IMR-90 (cell line): ENCODE measurements at regions not wholly inside any gene's neighbourhood (a gene's known extent, or its start where the extent isn't known, plus 50 kb on each side); places are given as distances from the start of the nearest gene placed in this dataset.

ENCODE experiments used
- ATAC-seq: fragments of 200-7000 bp; cut with Tn5 transposase; 2 replicates; pipeline ENCODE4 v1.9.1; 2020; ENCODE audit warnings: low read depth, mild to moderate bottlenecking, moderate library complexity
- BruUV-seq: library from RNA; stranded (reverse); fragments of 400-500 nt; replicated peaks from 2 replicates; lab custom pipeline; 2021; lab: Mats Ljungman, UMichigan
- CTCF ChIA-PET: fragments of 300-600 bp; formaldehyde crosslinking; extraction: SDS; loops from one replicate; lab custom pipeline; 2021; ENCODE audit warnings: antibody characterized with exemption; lab: Yijun Ruan, JAX
- POLR2A ChIA-PET: fragments of 300-600 bp; sonication (Branson Sonifier 250); formaldehyde crosslinking; loops from one replicate; lab custom pipeline; 2022; ENCODE audit warnings: antibody characterized with exemption; ENCODE audit not compliant: unreplicated experiment; lab: Charles Lee
- DNase-seq: peaks from one replicate; pipeline ENCODE4 v3.0.0; 2013
- H2AFZ ChIP-seq: replicated peaks from 2 replicates; pipeline ENCODE3; 2013; ENCODE audit warnings: low read length, mild to moderate bottlenecking; ENCODE audit not compliant: poor library complexity
- H2AK5ac ChIP-seq: 2 replicates; pipeline ENCODE4 v1.6.1; 2013; ENCODE audit warnings: low read depth, low read length, inconsistent platforms
- H2AK9ac ChIP-seq: replicated peaks from 2 replicates; pipeline ENCODE3; 2013; ENCODE audit warnings: mild to moderate bottlenecking, low read depth, low read length, moderate library complexity; ENCODE audit not compliant: poor library complexity
- H2BK120ac ChIP-seq: 2 replicates; pipeline ENCODE4 v1.6.1; 2013; ENCODE audit warnings: low read depth, low read length, inconsistent platforms
- H2BK15ac ChIP-seq: 3 replicates; pipeline ENCODE4 v1.6.1; 2013; ENCODE audit warnings: low read depth, low read length, inconsistent platforms
- H2BK20ac ChIP-seq: 2 replicates; pipeline ENCODE4 v1.6.1; 2013; ENCODE audit warnings: low read depth, mild to moderate bottlenecking, inconsistent platforms, low read length, moderate library complexity
- H2BK5ac ChIP-seq: 2 replicates; pipeline ENCODE4 v1.6.1; 2013; ENCODE audit warnings: mild to moderate bottlenecking, low read depth, low read length, inconsistent platforms; ENCODE audit not compliant: poor library complexity, severe bottlenecking
- H3K14ac ChIP-seq: replicated peaks from 2 replicates; pipeline ENCODE4 v1.6.1; 2013; ENCODE audit warnings: low read depth, low read length, inconsistent platforms
- H3K18ac ChIP-seq: 2 replicates; pipeline ENCODE4 v1.6.1; 2013; ENCODE audit warnings: low read depth, low read length, control low read depth
- H3K23ac ChIP-seq: 2 replicates; pipeline ENCODE4 v1.6.1; 2013; ENCODE audit warnings: low read depth, low read length, inconsistent platforms
- H3K27ac ChIP-seq: 2 replicates; pipeline ENCODE4 v1.5.1; 2013; ENCODE audit warnings: mild to moderate bottlenecking, control low read depth, low read length; ENCODE audit not compliant: insufficient read depth
- H3K27me3 ChIP-seq: 2 replicates; pipeline ENCODE4 v1.6.1; 2013; ENCODE audit warnings: low read length; ENCODE audit not compliant: control insufficient read depth, insufficient read depth
- H3K36me3 ChIP-seq: 2 replicates; pipeline ENCODE4 v1.6.1; 2013; ENCODE audit warnings: low read length, mixed read lengths; ENCODE audit not compliant: control insufficient read depth, insufficient read depth
- H3K4ac ChIP-seq: 2 replicates; pipeline ENCODE4 v1.6.1; 2013; ENCODE audit warnings: low read depth, low read length, inconsistent platforms
- H3K4me1 ChIP-seq: 2 replicates; pipeline ENCODE4 v1.6.1; 2013; ENCODE audit warnings: low read length, mixed read lengths; ENCODE audit not compliant: control insufficient read depth, insufficient read depth
- H3K4me2 ChIP-seq: 2 replicates; pipeline ENCODE4 v1.6.1; 2013; ENCODE audit warnings: low read depth, mild to moderate bottlenecking, control low read depth, low read length, moderate library complexity
- H3K4me3 ChIP-seq: 2 replicates; pipeline ENCODE4 v1.5.1; 2013; ENCODE audit warnings: low read depth, mild to moderate bottlenecking, control low read depth, low read length, moderate library complexity; ENCODE audit not compliant: insufficient read depth
- H3K56ac ChIP-seq: 2 replicates; pipeline ENCODE4 v1.6.1; 2013; ENCODE audit warnings: low read length, inconsistent platforms; ENCODE audit not compliant: insufficient read depth; ENCODE audit errors: extremely low read depth
- H3K79me1 ChIP-seq, 2 experiments: 2 replicates each; pipeline ENCODE4 v1.6.1; 2013; ENCODE audit warnings: low read length in 2 of 2, inconsistent platforms in 1 of 2, low read depth in 1 of 2
- H3K9ac ChIP-seq: 2 replicates; pipeline ENCODE4 v1.6.1; 2013; ENCODE audit warnings: low read depth, low read length, control low read depth
- H3K9me1 ChIP-seq: 2 replicates; pipeline ENCODE4 v1.6.1; 2013; ENCODE audit warnings: low read length, inconsistent platforms; ENCODE audit not compliant: insufficient read depth
- H3K9me3 ChIP-seq: 2 replicates; pipeline ENCODE4 v1.6.1; 2013; ENCODE audit warnings: low read length; ENCODE audit not compliant: control insufficient read depth, insufficient read depth
- H4K20me1 ChIP-seq: 2 replicates; pipeline ENCODE4 v1.6.1; 2013; ENCODE audit warnings: low read length, inconsistent platforms; ENCODE audit not compliant: insufficient read depth
- H4K5ac ChIP-seq: 2 replicates; pipeline ENCODE4 v1.6.1; 2013; ENCODE audit warnings: mild to moderate bottlenecking, low read depth, low read length, control low read depth
- H4K8ac ChIP-seq, 2 experiments: 2 replicates each; pipeline ENCODE4 v1.6.1; 2013; ENCODE audit warnings: low read depth in 2 of 2, low read length in 2 of 2, control low read depth in 1 of 2, inconsistent platforms in 1 of 2
- H4K91ac ChIP-seq: 2 replicates; pipeline ENCODE4 v1.6.1; 2013; ENCODE audit warnings: low read depth, low read length, inconsistent platforms; ENCODE audit not compliant: insufficient read depth
- ELK1 ChIP-seq: fragments of 150-350 bp; IDR thresholded peaks from 2 replicates; pipeline ENCODE4 v1.6.1; 2016; ENCODE audit warnings: low read depth, mild to moderate bottlenecking, low read length, moderate library complexity, borderline replicate concordance
- RCOR1 ChIP-seq: IDR thresholded peaks from 2 replicates; pipeline ENCODE4 v1.6.1; 2012; ENCODE audit warnings: mild to moderate bottlenecking, low read length, improper control_type of control experiment; ENCODE audit not compliant: insufficient replicate concordance
- USF2 ChIP-seq: fragments of 150-350 bp; IDR thresholded peaks from 2 replicates; pipeline ENCODE4 v1.6.1; 2017; ENCODE audit warnings: mild to moderate bottlenecking, antibody characterized with exemption, low read length, low read depth
- WGBS, 2 experiments: methylation state at CpG; one replicate each; pipeline versions ENCODE4 v1.1.5 to v1.1.7; 2013; ENCODE audit warnings: missing lambda C conversion rate in 2 of 2; ENCODE audit not compliant: insufficient read length in 1 of 2; ENCODE audit errors: extremely low coverage in 2 of 2; 5-methylcytosine and 5-hydroxymethylcytosine counted together
- dilution Hi-C: fragments of 300-500 bp; cut with HindIII; formaldehyde crosslinking; loops from one replicate; pipeline ENCODE4 v1.14.3; 2018; ENCODE audit warnings: low sequenced_read_pairs; ENCODE audit not compliant: unreplicated experiment
- in situ Hi-C: fragments of 300-500 bp; cut with MboI; formaldehyde crosslinking; loops from 3 replicates; pipeline ENCODE4 v1.14.3; 2019; ENCODE audit warnings: low sequenced_read_pairs, inconsistent platforms, mixed read lengths
- intact Hi-C: fragments of 100-400 bp; cut with micrococcal nuclease; formaldehyde crosslinking; loops from 2 replicates; pipeline ENCODE4 v1.10.0; 2022

- no CpG with 5 or more reads among the region's 2 CpGs for WGBS, 2 experiments
- Histone ChIP-seq H2AK5ac (no peak overlapping the region), H3K9me1 (no peaks in the 10 kb centered on the region), H3K18ac (no peak overlapping the region), H2BK20ac (no peak overlapping the region), H2BK5ac (no peak overlapping the region), H4K20me1 (no peaks in the 10 kb centered on the region), H3K4me2 (no peak overlapping the region), H2AFZ (no peak overlapping the region), H3K4me3 (no peak overlapping the region), H3K56ac (no peak overlapping the region), H3K36me3 (no peaks in the 10 kb centered on the region), H3K9me3 (no peaks in the 10 kb centered on the region), H2BK15ac (no peak overlapping the region), H3K23ac (no peak overlapping the region), H3K27ac (no peak overlapping the region), H3K4me1 (no peaks in the 10 kb centered on the region), H4K8ac (no peak overlapping the region), H3K14ac (no peak overlapping the region), H4K5ac (no peak overlapping the region), H3K27me3 (no peaks in the 10 kb centered on the region), H3K4ac (no peak overlapping the region), H2AK9ac (no peak overlapping the region), H3K9ac (no peak overlapping the region), H4K91ac (no peak overlapping the region), H2BK120ac (no peak overlapping the region), H3K79me1 (no peaks in the 10 kb centered on the region)
- intact Hi-C loops (no loop called here), in situ Hi-C loops (no loop called here), dilution Hi-C loops (no loop called here)
- CTCF ChIA-PET = no interaction called here
- DNase-seq (no peak), ATAC-seq (no peak)
- POLR2A ChIA-PET = interaction anchor here (0.8 kb wide), 1 partner anchor 627 kb away, joined by 3 read pairs; no protein-coding TSS in a partner anchor
- TF ChIP-seq RCOR1 (no peak), ELK1 (no peak), USF2 (no peak)
- no TSS peak for BruUV-seq
Observed at GRCh38 chr1:58033311-58033710, 513.2 kb downstream of the OMA1 start.
